GM12873 (cell line): ENCODE measurements at regions not wholly inside any gene's neighbourhood (a gene's known extent, or its start where the extent isn't known, plus 50 kb on each side); places are given as distances from the start of the nearest gene placed in this dataset.

Experiments used
- CTCF ChIP-seq: IDR thresholded peaks from 2 replicates; pipeline ENCODE4 v1.5.1; 2012; ENCODE audit warnings: low read depth, mild to moderate bottlenecking, moderate library complexity, low read length, control low read depth; ENCODE audit not compliant: insufficient read depth; ENCODE audit errors: missing control alignments

- TF ChIP-seq CTCF = no peak
These were observed 62.4 kb upstream of the ATF7IP2 start for GRCh38 chr16:10323528-10323869.

GRCh38 chr16:10324210-10324609, 61.7 kb upstream of the ATF7IP2 start:
- no peak for TF ChIP-seq CTCF

GRCh38 chr16:10325783-10326543, 59.9 kb upstream of the ATF7IP2 start:
- TF ChIP-seq CTCF = no peak

GRCh38 chr16:10326647-10327046, 59.2 kb upstream of the ATF7IP2 start:
- no peak for TF ChIP-seq CTCF

GRCh38 chr16:10332241-10332640, 53.6 kb upstream of the ATF7IP2 start:
- TF ChIP-seq CTCF = no peak

- no peak for TF ChIP-seq CTCF
These were observed 53.1 kb upstream of the ATF7IP2 start for GRCh38 chr16:10332775-10333174.

- TF ChIP-seq CTCF = no peak
These were observed 52.4 kb upstream of the ATF7IP2 start for GRCh38 chr16:10333321-10334032.
